HepG2 (cell line): ENCODE measurements at regions not wholly inside any gene's neighbourhood (a gene's known extent, or its start where the extent isn't known, plus 50 kb on each side); places are given as distances from the start of the nearest gene placed in this dataset.

ENCODE experiments used
- CBX2 ChIP-seq, 2 experiments: fragments of 200-600 bp in 1 of 2; sonication (generic); formaldehyde crosslinking in 1 of 2; IDR thresholded peaks; 2 replicates each; pipeline versions ENCODE4 v1.7.0 to v1.8.1; 2018 to 2022; ENCODE audit warnings: low read depth in 2 of 2, low read length in 1 of 2, mild to moderate bottlenecking in 1 of 2, missing genetic modification reagents in 1 of 2
- DDIT3 ChIP-seq: sonication (generic); formaldehyde crosslinking; IDR thresholded peaks from 2 replicates; pipeline ENCODE4 v1.4.0; 2020; ENCODE audit warnings: mild to moderate bottlenecking, missing genetic modification reagents
- HNF4G ChIP-seq, 2 experiments: sonication (generic) in 1 of 2; formaldehyde crosslinking in 1 of 2; IDR thresholded peaks; 2 replicates each; pipeline versions ENCODE4 v1.4.0 to v1.6.1; 2011 to 2020; ENCODE audit warnings: borderline replicate concordance in 2 of 2, low read depth in 2 of 2, mild to moderate bottlenecking in 2 of 2, low read length in 1 of 2, missing genetic modification reagents in 1 of 2, moderate library complexity in 1 of 2
- HOMEZ ChIP-seq: IDR thresholded peaks from 2 replicates; pipeline ENCODE4 v1.6.1; 2016; ENCODE audit warnings: low read depth
- IRF1 ChIP-seq: sonication (generic); formaldehyde crosslinking; IDR thresholded peaks from 2 replicates; pipeline ENCODE4 v1.4.0; 2020; ENCODE audit warnings: low read depth, mild to moderate bottlenecking, missing genetic modification reagents
- MIER3 ChIP-seq: IDR thresholded peaks from 2 replicates; pipeline ENCODE4 v1.6.1; 2016; ENCODE audit warnings: missing compliant biosample characterization, borderline replicate concordance
- NFKBIZ ChIP-seq: IDR thresholded peaks from 2 replicates; pipeline ENCODE4 v1.6.1; 2018; ENCODE audit warnings: missing genetic modification reagents, missing compliant biosample characterization
- NRL ChIP-seq: sonication (generic); formaldehyde crosslinking; IDR thresholded peaks from 2 replicates; pipeline ENCODE4 v1.5.0; 2020; ENCODE audit warnings: missing genetic modification reagents, mild to moderate bottlenecking, moderate library complexity, borderline replicate concordance
- PATZ1 ChIP-seq: sonication (generic); formaldehyde crosslinking; IDR thresholded peaks from 2 replicates; pipeline ENCODE4 v1.4.0; 2020; ENCODE audit warnings: missing genetic modification reagents
- PBX3 ChIP-seq: sonication (generic); formaldehyde crosslinking; IDR thresholded peaks from 2 replicates; pipeline ENCODE4 v1.8.1; 2023; ENCODE audit warnings: missing genetic modification reagents, inconsistent platforms, borderline replicate concordance
- PLRG1 ChIP-seq: fragments of 450-650 bp; conservative IDR thresholded peaks from 2 replicates; pipeline ENCODE4 v1.6.1; 2016
- SMARCE1 ChIP-seq: fragments of 450-650 bp; IDR thresholded peaks from 2 replicates; pipeline ENCODE4 v1.6.1; 2017; ENCODE audit warnings: borderline replicate concordance
- STAG1 ChIP-seq: sonication (generic); formaldehyde crosslinking; IDR thresholded peaks from 2 replicates; pipeline ENCODE4 v1.4.0; 2020; ENCODE audit warnings: missing genetic modification reagents
- STAT6 ChIP-seq: sonication (generic); formaldehyde crosslinking; IDR thresholded peaks from 2 replicates; pipeline ENCODE4 v1.4.0; 2020; ENCODE audit warnings: missing genetic modification reagents, mild to moderate bottlenecking, borderline replicate concordance
- TGIF2 ChIP-seq: IDR thresholded peaks from 2 replicates; pipeline ENCODE4 v1.6.1; 2016; ENCODE audit warnings: control low read depth, missing compliant biosample characterization
- TSC22D2 ChIP-seq: sonication (generic); formaldehyde crosslinking; IDR thresholded peaks from 2 replicates; pipeline ENCODE4 v1.5.1; 2020; ENCODE audit warnings: missing genetic modification reagents, mild to moderate bottlenecking, borderline replicate concordance
- ZBTB7A ChIP-seq: sonication (generic); formaldehyde crosslinking; IDR thresholded peaks from 2 replicates; pipeline ENCODE4 v1.8.0; 2022; ENCODE audit warnings: mild to moderate bottlenecking, missing genetic modification reagents
- ZNF180 ChIP-seq: sonication (generic); formaldehyde crosslinking; IDR thresholded peaks from 2 replicates; pipeline ENCODE4 v1.4.0; 2020; ENCODE audit warnings: low read depth, missing genetic modification reagents, borderline replicate concordance
- ZNF484 ChIP-seq: sonication (generic); formaldehyde crosslinking; IDR thresholded peaks from 2 replicates; pipeline ENCODE4 v1.5.1; 2020; ENCODE audit warnings: mild to moderate bottlenecking, low read depth, missing genetic modification reagents, borderline replicate concordance
- ZNF598 ChIP-seq: sonication (generic); formaldehyde crosslinking; IDR thresholded peaks from 2 replicates; pipeline ENCODE4 v1.5.1; 2020; ENCODE audit warnings: mild to moderate bottlenecking, missing genetic modification reagents, borderline replicate concordance
- ZNF879 ChIP-seq: sonication (generic); formaldehyde crosslinking; IDR thresholded peaks from 2 replicates; pipeline ENCODE4 v1.8.1; 2023; ENCODE audit warnings: missing genetic modification reagents

- no peak for TF ChIP-seq ZNF180 (CRISPR knock-in tag)
- TF ChIP-seq STAT6 (CRISPR knock-in tag), result peak; percentile 94
- no peak for TF ChIP-seq IRF1 (CRISPR knock-in tag)
- peak; percentile 62; the same call in 1 of the 2 replicates for TF ChIP-seq TGIF2 (CRISPR knock-in tag)
- no peak for TF ChIP-seq NRL (CRISPR knock-in tag)
- peak; percentile 74; the same call in 1 of the 2 replicates for TF ChIP-seq SMARCE1
- TF ChIP-seq STAG1 (CRISPR knock-in tag), result 0 out of 2 replicates have a peak, but pooled peaks have one; percentile 19
- no peak for TF ChIP-seq ZNF484 (CRISPR knock-in tag)
- peak; percentile 49; the same call in 1 of the 2 replicates for TF ChIP-seq HNF4G (IDR thresholded peaks at IDR 0.05; ENCODE audit: borderline replicate concordance, low read depth, low read length)
- TF ChIP-seq HNF4G (CRISPR knock-in tag; IDR thresholded peaks at IDR 0.05; ENCODE audit: borderline replicate concordance, low read depth), result no peak
- TF ChIP-seq ZBTB7A (CRISPR knock-in tag), result no peak
- TF ChIP-seq MIER3 (CRISPR knock-in tag), result peak; percentile 94
- no peak for TF ChIP-seq PLRG1
- no peak for TF ChIP-seq CBX2 (IDR thresholded peaks at IDR 0.05; ENCODE audit: low read depth, low read length)
- TF ChIP-seq CBX2 (CRISPR knock-in tag; IDR thresholded peaks at IDR 0.05; ENCODE audit: low read depth), result no peak
- peak; percentile 98 for TF ChIP-seq HOMEZ (CRISPR knock-in tag)
- no peak for TF ChIP-seq ZNF879 (CRISPR knock-in tag)
- TF ChIP-seq ZNF598 (CRISPR knock-in tag), result no peak
- TF ChIP-seq PATZ1 (CRISPR knock-in tag), result peak; percentile 51; the same call in 1 of the 2 replicates
- TF ChIP-seq DDIT3 (CRISPR knock-in tag), result peak; percentile 99
- peak; percentile 68; the same call in 1 of the 2 replicates for TF ChIP-seq NFKBIZ (CRISPR knock-in tag)
- no peak for TF ChIP-seq TSC22D2 (CRISPR knock-in tag)
- TF ChIP-seq PBX3, result no peak
These were observed 107.2 kb upstream of the UGP2 start (continued) for GRCh38 chr2:63734510-63734909.
